ENCODE measurements at regions not wholly inside any gene's neighbourhood (a gene's known extent, or its start where the extent isn't known, plus 50 kb on each side); places are given as distances from the start of the nearest gene placed in this dataset.
A peak's percentile ranks its signal among the peaks of the same experiment; 100 is the strongest.

DNA sequence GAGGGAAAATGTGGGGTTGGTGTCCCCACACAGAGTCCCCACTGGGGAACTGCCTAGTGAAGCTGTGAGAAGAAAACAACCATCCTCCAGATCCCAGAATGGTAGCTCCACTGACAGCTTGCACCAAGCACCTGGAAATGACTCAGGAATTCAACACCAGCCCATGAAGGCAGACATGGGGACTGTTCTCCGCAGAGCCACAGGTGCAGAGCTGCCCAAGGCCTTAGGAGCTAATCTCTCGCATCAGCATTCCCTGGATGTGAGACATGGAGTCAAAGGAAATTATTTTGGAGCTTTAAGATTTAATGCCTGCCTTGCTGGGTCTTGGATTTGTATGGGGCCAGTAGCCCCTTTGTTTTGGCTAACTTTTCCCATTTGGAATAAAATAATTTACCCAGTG, 367.9 kb downstream of the FAM133A start:
- DNase-seq: no peak

DNA sequence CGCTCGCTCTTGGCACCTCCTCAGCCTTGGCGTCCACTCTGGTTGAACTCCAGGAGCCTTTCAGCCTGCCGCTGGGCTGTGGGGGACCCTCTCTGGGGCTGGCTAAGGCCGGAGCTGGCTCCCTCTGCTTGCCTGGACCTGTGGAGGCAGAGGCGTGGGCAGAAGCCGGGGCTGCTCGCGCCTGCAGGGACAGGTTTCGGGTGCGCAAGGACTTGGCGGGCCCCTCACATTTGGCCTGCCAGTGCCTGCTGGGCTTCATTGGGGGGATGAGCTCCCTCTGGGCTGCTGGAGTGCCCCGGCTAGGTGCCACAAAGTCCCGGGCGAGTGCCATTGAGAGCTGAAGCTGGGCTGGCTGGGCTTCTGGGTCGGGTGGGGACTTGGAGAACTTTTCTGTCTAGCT, 371.7 kb downstream of the FAM133A start:
- no peak for DNase-seq

GRCh38 chrX:94051926-94052325, 377.9 kb downstream of the FAM133A start:
- no peak for DNase-seq

- no peak for DNase-seq
These were observed 379.6 kb downstream of the FAM133A start for GRCh38 chrX:94053575-94053974.

DNA sequence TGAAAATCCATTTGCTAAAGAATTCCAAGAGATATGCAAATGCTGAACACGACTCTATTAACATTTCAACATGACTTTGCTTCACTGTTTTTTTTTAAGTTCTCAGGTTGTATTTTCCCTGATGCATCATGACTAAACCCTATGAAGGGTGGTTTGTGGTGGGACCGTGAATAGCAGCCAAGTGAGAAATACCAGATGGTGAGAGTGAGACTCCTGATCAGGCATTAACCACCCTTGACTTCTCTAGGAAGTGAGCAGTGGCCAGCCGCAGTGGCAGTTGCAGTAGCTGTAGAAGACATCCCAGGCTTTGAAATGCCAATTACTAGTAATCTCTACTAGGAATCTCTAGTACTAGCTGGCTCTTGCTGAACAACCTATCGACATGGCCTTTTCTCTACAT, 383.4 kb downstream of the FAM133A start:
- DNase-seq: no peak

DNA sequence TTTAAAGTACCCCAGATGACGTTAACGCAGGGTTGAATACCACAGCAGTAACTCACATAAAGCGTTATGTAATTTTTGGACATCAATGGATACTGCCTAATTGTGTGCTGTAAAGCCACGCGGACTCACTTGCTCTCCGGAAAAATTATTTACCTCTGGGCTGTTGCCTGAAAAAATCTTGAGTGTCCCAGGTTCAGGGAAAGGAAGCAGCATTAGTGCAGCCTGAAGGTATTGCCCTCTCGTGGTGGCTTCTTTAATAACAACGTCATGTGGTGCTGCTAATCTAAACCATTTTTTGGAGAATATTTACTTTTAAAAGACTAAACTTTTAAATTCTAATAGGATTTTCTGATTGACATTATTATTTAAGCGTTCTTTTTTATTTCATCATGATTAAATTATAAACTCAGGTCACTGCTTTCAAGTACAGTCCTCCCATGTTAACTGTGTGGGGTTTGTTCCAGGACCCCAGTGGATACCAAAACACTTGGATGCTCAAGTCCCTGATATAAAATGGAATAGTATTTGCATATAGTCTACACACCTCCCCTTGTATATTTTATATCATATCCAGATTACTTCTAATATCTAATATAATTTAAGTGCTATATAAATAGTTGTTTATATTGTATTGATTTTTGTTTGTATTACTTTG, 384.8 kb downstream of the FAM133A start:
- peak; percentile 3 for DNase-seq

DNA sequence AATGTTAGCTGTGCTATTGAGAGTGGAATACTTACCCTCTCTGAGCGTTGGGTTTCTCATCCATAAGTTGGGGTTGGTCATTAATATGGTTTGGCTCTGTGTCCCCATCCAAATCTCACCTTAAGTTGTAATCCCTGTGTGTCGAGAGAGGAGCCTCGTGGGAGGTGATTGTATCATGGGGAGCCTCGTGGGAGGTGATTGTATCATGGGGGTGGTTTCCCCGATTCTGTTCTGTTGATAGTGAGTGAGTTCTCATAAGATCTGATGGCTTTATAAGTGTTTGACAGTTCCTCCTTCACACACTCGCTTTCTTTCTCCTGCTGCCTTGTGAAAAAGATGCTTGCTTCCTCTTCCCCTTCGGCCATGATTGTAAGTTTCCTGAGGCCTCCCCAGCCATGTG, 391.1 kb downstream of the FAM133A start:
- DNase-seq: no peak

DNA sequence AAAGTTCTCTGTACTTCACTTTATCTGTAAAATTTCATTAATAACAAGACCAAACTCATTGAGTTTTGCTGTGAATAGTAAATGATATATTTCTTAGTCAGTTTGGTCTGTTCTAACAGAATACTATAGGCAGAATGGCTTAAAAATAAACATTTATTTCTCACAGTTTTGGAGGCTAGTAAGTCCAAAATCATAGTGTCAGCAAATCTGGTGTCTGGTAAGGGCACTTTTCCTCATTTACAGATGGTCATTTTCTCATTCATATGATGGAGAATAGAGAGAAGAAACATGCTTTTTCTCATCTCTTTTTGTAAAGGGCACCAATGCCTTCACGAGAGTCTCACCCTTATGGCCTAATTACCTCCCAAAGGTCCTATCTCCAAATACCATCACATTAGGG, 415.1 kb downstream of the FAM133A start:
- no peak for DNase-seq

DNA sequence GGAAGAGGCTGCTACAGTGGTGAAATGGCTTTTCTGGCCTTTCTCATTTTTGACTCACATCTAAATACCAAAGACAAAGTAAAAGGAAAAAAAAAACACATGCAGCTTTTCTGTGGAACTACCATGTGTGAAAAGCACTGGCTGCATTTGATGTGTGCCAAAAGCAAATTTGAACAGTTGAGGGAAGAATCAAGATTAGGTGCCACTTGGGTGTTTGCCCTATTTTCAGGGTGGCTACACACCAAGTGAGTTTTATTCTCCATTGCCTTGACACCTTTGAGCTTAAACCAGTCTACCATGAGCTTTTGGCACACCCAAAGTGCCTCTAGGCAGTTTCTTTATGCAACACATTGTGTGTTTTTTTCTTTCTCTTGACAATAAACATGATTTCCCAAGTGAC, 423.9 kb downstream of the FAM133A start:
- no peak for DNase-seq

DNA sequence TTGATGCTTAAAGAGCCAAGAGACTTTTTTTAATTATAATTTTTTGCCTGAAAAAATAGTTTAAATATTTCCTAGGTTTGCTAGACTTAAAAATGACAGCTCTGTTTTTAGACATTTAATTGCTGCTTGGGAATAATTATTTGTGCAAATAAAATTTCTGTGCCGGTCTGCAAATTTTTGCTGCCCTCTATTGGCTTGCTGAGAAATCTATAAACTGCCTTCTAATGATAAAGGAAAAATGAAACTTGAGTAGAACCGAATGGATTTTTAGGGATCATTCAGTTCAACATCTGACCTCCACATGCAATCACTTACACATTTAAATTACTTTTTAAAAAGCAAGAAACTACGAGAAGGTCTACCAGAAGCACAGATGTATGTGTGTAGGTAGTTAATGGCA, 434.0 kb downstream of the FAM133A start:
- DNase-seq: no peak

- DNase-seq: no peak
These were observed 440.4 kb downstream of the FAM133A start for GRCh38 chrX:94114362-94114761.

DNA sequence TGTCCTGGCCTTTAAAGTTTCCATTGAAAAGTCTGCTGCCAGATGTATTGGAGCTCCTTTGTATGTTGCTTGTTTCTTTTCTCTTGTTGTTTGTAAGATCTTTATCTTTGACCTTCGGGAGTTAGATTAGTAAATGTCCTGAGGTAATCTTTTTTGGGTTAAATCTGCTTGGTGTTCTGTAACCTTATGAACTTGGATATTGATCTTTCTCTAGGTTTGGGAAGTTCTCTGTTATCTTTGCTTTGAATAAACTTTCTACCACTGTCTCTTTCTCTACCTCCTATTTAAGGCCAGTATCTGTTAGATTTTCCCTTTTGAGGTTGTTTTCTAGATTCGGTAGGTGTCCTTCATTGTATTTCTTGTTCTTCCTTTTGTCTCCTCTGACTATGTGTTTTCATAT, 447.8 kb downstream of the FAM133A start:
- DNase-seq: no peak

DNA sequence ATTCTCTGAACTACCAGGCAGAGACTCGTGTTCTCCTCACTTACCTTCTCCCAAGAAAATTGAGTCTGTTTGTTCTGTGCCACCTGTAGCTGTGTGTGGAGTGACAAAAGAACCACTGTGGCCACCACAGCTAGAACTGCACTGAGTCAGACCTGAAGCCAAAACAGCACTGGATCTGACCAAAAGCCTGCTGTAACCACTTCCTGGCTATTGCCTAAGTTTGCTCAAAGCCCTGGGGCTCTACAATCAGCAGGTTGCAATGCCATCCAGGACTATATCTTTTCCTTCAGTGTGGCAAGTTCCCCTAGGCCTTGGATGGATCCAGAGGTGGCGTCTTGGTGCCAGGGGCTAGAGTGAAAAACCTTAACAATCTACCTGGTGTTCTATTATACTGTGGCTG, 449.1 kb downstream of the FAM133A start:
- DNase-seq: no peak

GRCh38 chrX:94162971-94163370, 489.0 kb downstream of the FAM133A start:
- DNase-seq: no peak

- DNase-seq: no peak
These were observed 504.3 kb downstream of the FAM133A start for GRCh38 chrX:94178145-94178788.

GRCh38 chrX:94204524-94204923, 530.5 kb downstream of the FAM133A start:
- DNase-seq: no peak

DNA sequence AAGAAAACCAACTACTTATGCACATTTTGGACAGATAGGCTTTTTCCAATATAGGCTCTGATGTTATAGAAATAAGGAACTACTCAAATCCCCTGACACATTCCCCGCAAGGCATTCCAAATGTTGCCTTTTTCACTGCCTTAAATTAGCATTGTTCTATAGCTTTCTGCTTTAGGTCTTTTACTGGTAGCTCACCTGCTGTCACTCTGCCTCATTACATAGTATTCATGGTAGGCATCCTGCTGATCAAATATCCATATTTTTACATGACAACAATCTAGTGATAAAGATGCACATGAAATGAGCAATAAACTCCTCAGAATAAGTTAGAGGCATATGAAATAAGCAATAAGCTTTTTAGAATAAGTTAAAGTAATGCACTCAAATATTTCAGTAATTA, 542.7 kb downstream of the FAM133A start:
- no peak for DNase-seq

- DNase-seq: no peak
These were observed 578.2 kb downstream of the FAM133A start for GRCh38 chrX:94252211-94252610.

DNA sequence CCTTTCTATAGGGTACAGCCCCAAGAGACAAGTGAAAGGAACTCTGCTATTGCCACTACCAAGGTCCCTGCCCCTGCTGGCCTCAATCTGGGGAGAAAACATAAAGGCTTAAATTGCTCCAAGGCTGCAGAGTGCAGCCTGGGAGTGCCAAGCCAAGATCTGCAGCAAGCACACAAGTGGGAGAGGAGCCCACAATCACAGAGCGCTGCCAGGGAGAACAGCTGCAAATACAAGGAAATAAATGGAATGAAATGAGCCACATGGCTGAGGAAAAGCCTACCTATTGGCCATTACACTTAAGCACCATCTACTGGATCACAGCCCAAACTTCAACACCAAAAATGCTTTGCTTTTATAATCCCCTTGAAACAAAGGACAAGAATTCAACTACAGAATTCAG, 582.4 kb downstream of the FAM133A start:
- DNase-seq: no peak

DNA sequence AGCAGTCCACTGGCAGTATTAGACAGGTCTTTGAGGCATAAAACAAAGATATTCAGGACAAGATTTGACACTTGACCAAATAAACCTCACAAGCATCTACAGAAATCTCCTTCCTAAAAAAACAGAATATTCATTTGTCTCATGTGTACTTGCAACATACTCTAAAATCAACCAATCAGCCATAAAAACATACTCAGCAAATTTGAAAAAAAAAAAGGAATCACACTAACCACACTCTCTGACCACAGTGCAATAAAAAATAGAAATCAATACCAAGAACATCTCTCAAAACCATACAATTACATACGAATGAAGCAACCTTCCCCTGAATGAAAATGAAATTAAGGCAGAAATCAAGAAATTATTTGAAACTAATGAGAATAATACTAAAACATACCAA, 591.3 kb downstream of the FAM133A start:
- DNase-seq: no peak

GRCh38 chrX:94288325-94288724, 614.3 kb downstream of the FAM133A start:
- DNase-seq: no peak

- DNase-seq: no peak
These were observed 615.0 kb downstream of the FAM133A start for GRCh38 chrX:94288972-94289371.

DNA sequence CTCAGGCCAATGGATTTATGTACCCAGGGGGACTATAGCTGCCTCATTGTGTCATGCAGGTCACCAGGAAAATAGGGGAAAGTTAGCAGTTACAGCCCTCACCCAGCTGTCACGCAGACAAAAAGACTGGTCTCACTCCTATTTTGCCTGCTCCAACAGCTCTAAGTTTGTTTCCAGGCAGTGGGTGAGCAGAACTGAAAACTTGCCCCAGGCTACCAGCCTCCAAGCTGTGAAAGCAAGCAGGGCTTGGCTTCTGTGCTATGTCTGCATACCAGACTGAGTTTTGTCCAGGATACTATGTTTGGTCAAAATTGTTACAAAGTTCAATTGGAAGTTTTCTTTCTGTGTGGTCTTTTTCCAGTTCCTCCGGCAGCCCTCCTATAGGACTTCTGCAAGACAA, 628.4 kb downstream of the FAM133A start:
- no peak for DNase-seq

GRCh38 chrX:94329182-94329581, 655.2 kb downstream of the FAM133A start:
- DNase-seq: no peak
